ENCODE measurements at regions not wholly inside any gene's neighbourhood (a gene's known extent, or its start where the extent isn't known, plus 50 kb on each side); places are given as distances from the start of the nearest gene placed in this dataset.
"Not testable (repeated sequence)": the region's sequence is repeated elsewhere in the genome, so short reads cannot be mapped to it uniquely, and the experiment has no call there.

- TF ChIP-seq MTF1 (CRISPR knock-in tag; IDR thresholded peaks at IDR 0.05), result no peak
These were observed 804.4 kb downstream of the EPHA4 start (continued) for GRCh38 chr2:220767591-220768255.

GRCh38 chr2:220775856-220776488, 796.1 kb downstream of the EPHA4 start:
- intact Hi-C loops (cut with micrococcal nuclease; ENCODE audit: unreplicated experiment) (no loop called here), in situ Hi-C loops (cut with HindIII; ENCODE audit: extremely low pct_ligation_motif_present, low pct_unique_long_range_greater_than_20kb) (no loop called here)
- no peak for DNase-seq (ENCODE audit: low spot score)
- FAIRE-seq, result no peak
- BruUV-seq (replicated peaks), result no TSS peak
- CTCF ChIA-PET (ENCODE audit: low intra/inter-chr PET ratio, low total read pairs), result no interaction called here
- no peak for ATAC-seq
- Histone ChIP-seq H3K36me3 (replicated peaks in 1 of 2; ENCODE audit: control insufficient read depth in 1 of 2, insufficient read depth in 2 of 2, low read length in 2 of 2) (no peaks in the 10 kb centered on the region), H4K20me1 (ENCODE audit: insufficient read depth, low read length) (no peaks in the 10 kb centered on the region), H3K4me2 (ENCODE audit: low read depth, low read length) (no peak overlapping the region), H3K9me3 (ENCODE audit: low read length) (peaks cover 64% of the 10 kb centered on the region), H3K27ac (ENCODE audit: extremely low read length, insufficient read depth, low read length) (no peak overlapping the region), H3K4me1 (ENCODE audit: insufficient read depth, low read length) (no peaks in the 10 kb centered on the region), H3K9ac (ENCODE audit: insufficient read depth, low read depth, low read length) (no peak overlapping the region), H3K27me3 (ENCODE audit: control insufficient read depth in 1 of 2, insufficient read depth in 2 of 2, low read length in 2 of 2) (no peaks in the 10 kb centered on the region), H2AFZ (ENCODE audit: low read length) (no peak overlapping the region), H3K79me2 (ENCODE audit: insufficient read depth, low read length) (no peaks in the 10 kb centered on the region), H3K4me3 (replicated peaks in 1 of 3; ENCODE audit: insufficient read depth in 1 of 3, low read depth in 2 of 3, low read length in 3 of 3) (no peak overlapping the region)
- WGBS (ENCODE audit: low lambda C conversion rate), result 0% methylated on average over 2 of the region's 2 CpGs
- POLR2A ChIA-PET, result no interaction called here
- TF ChIP-seq ESRRA (CRISPR knock-in tag; IDR thresholded peaks at IDR 0.05; ENCODE audit: low read depth) (no peak), ZNF7 (CRISPR knock-in tag; IDR thresholded peaks at IDR 0.05) (no peak)

GRCh38 chr2:220779076-220779475, 793.0 kb downstream of the EPHA4 start:
- H3K4me3 ChIP-seq (replicated peaks in 1 of 3; ENCODE audit: insufficient read depth in 1 of 3, low read depth in 2 of 3, low read length in 3 of 3); H3K79me2 ChIP-seq (ENCODE audit: insufficient read depth, low read length); intact Hi-C loops (cut with micrococcal nuclease; ENCODE audit: unreplicated experiment); H3K4me2 ChIP-seq (ENCODE audit: low read depth, low read length); ATAC-seq; H3K4me1 ChIP-seq (ENCODE audit: insufficient read depth, low read length); H4K20me1 ChIP-seq (ENCODE audit: insufficient read depth, low read length); H3K36me3 ChIP-seq (replicated peaks in 1 of 2; ENCODE audit: control insufficient read depth in 1 of 2, insufficient read depth in 2 of 2, low read length in 2 of 2); H2AFZ ChIP-seq (ENCODE audit: low read length); DNase-seq (ENCODE audit: low spot score); POLR2A ChIA-PET; in situ Hi-C loops (cut with HindIII; ENCODE audit: extremely low pct_ligation_motif_present, low pct_unique_long_range_greater_than_20kb); H3K27me3 ChIP-seq (ENCODE audit: control insufficient read depth in 1 of 2, insufficient read depth in 2 of 2, low read length in 2 of 2); BruUV-seq (replicated peaks); H3K27ac ChIP-seq (ENCODE audit: extremely low read length, insufficient read depth, low read length); H3K9ac ChIP-seq (ENCODE audit: insufficient read depth, low read depth, low read length); CTCF ChIA-PET (ENCODE audit: low intra/inter-chr PET ratio, low total read pairs); FAIRE-seq: not testable (repeated sequence)
- peaks cover 74% of the 10 kb centered on the region for H3K9me3 ChIP-seq (ENCODE audit: low read length)
